Loucy (cell line): ENCODE measurements at regions not wholly inside any gene's neighbourhood (a gene's known extent, or its start where the extent isn't known, plus 50 kb on each side); places are given as distances from the start of the nearest gene placed in this dataset.

Experiments
- H2AFZ ChIP-seq: fragments of 200-600 bp; sonication (generic); 2 replicates; pipeline ENCODE4 v1.6.0; 2016; ENCODE audit warnings: antibody characterized with exemption, mild to moderate bottlenecking, low read length, moderate library complexity
- H3F3A ChIP-seq: fragments of 200-600 bp; 2 replicates; pipeline ENCODE4 v1.6.0; 2016; ENCODE audit warnings: antibody characterized with exemption, low read depth, mild to moderate bottlenecking
- H3K27me3 ChIP-seq: fragments of 200-600 bp; sonication (generic); 2 replicates; pipeline ENCODE4 v1.6.1; 2014; ENCODE audit warnings: low read length, mild to moderate bottlenecking; ENCODE audit not compliant: insufficient read depth, poor library complexity, severe bottlenecking
- H3K36me3 ChIP-seq: fragments of 200-600 bp; sonication (generic); 2 replicates; pipeline ENCODE4 v1.6.1; 2016; ENCODE audit warnings: low read length; ENCODE audit not compliant: insufficient read depth
- H3K4me1 ChIP-seq: fragments of 200-600 bp; sonication (generic); 2 replicates; pipeline ENCODE4 v1.5.1; 2014; ENCODE audit warnings: low read length, mild to moderate bottlenecking; ENCODE audit not compliant: insufficient read depth, poor library complexity, severe bottlenecking
- H3K4me2 ChIP-seq: fragments of 200-600 bp; sonication (generic); 2 replicates; pipeline ENCODE4 v1.6.0; 2014; ENCODE audit warnings: antibody characterized with exemption, low read length, low read depth, mild to moderate bottlenecking; ENCODE audit not compliant: poor library complexity, severe bottlenecking
- H3K4me3 ChIP-seq: fragments of 200-600 bp; sonication (generic); 2 replicates; pipeline ENCODE4 v1.5.1; 2014; ENCODE audit warnings: low read length, mild to moderate bottlenecking, mixed read lengths; ENCODE audit not compliant: poor library complexity, severe bottlenecking
- H3K79me2 ChIP-seq: fragments of 200-600 bp; sonication (generic); 2 replicates; pipeline ENCODE4 v1.6.1; 2014; ENCODE audit warnings: low read length; ENCODE audit not compliant: insufficient read depth
- H3K9ac ChIP-seq: fragments of 200-600 bp; sonication (generic); 2 replicates; pipeline ENCODE4 v1.6.0; 2014; ENCODE audit warnings: mild to moderate bottlenecking, low read depth, low read length, moderate library complexity; ENCODE audit not compliant: poor library complexity, severe bottlenecking
- H3K9me2 ChIP-seq: fragments of 200-600 bp; sonication (generic); replicated peaks from 2 replicates; pipeline ENCODE4 v1.6.1; 2016; ENCODE audit warnings: low read depth, low read length, mixed read lengths
- H3K9me3 ChIP-seq: fragments of 200-600 bp; sonication (generic); 2 replicates; pipeline ENCODE4 v1.6.1; 2014; ENCODE audit warnings: mild to moderate bottlenecking, antibody characterized with exemption, low read length, low read depth; ENCODE audit not compliant: insufficient read depth
- H4K20me1 ChIP-seq: fragments of 200-600 bp; sonication (generic); 2 replicates; pipeline ENCODE4 v1.6.0; 2014; ENCODE audit warnings: antibody characterized with exemption, low read length, mild to moderate bottlenecking; ENCODE audit not compliant: insufficient read depth, poor library complexity, severe bottlenecking
- EZH2phosphoT487 ChIP-seq: fragments of 200-600 bp; IDR thresholded peaks from 2 replicates; pipeline ENCODE4 v1.6.1; 2018; ENCODE audit warnings: antibody characterized with exemption, mild to moderate bottlenecking, moderate library complexity, borderline replicate concordance
- TF ChIP-seq, protein P1 (sequence below): fragments of 200-600 bp; sonication (generic); conservative IDR thresholded peaks from 2 replicates; pipeline ENCODE4 v1.5.1; 2014; ENCODE audit warnings: mild to moderate bottlenecking, antibody characterized with exemption, low read length

DNA sequence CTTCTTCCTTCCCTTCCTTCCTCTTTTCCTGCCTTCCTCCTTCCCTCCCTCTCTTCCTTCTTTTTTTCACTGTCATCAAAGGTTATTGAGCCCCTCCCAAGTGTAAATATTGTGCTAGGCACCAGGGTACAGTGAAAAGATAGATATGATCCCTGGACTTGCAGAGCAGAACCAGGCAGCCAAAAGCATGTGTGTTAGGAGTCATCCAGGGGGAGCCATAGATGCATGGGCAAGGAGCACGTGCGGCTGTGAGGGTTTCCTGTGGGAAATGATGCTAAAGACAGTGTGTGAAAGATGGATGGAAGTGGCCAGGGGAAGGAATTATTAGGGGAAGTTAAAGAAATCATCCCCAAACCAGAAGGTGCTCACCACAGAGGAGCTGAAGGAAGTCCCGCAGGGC lies 65.2 kb downstream of the NR2F2 start:
- H3K4me2 ChIP-seq: no peak overlapping the region
- no peak overlapping the region for H3K9ac ChIP-seq
- H3K9me2 ChIP-seq: no peaks in the 10 kb centered on the region
- TF ChIP-seq, protein P1, sequence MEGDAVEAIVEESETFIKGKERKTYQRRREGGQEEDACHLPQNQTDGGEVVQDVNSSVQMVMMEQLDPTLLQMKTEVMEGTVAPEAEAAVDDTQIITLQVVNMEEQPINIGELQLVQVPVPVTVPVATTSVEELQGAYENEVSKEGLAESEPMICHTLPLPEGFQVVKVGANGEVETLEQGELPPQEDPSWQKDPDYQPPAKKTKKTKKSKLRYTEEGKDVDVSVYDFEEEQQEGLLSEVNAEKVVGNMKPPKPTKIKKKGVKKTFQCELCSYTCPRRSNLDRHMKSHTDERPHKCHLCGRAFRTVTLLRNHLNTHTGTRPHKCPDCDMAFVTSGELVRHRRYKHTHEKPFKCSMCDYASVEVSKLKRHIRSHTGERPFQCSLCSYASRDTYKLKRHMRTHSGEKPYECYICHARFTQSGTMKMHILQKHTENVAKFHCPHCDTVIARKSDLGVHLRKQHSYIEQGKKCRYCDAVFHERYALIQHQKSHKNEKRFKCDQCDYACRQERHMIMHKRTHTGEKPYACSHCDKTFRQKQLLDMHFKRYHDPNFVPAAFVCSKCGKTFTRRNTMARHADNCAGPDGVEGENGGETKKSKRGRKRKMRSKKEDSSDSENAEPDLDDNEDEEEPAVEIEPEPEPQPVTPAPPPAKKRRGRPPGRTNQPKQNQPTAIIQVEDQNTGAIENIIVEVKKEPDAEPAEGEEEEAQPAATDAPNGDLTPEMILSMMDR: no peak
- TF ChIP-seq EZH2phosphoT487: no peak
- H3K36me3 ChIP-seq: no peaks in the 10 kb centered on the region
- H2AFZ ChIP-seq: no peak overlapping the region
- no peak overlapping the region for H3K4me3 ChIP-seq
- H3K79me2 ChIP-seq: no peaks in the 10 kb centered on the region
- H3K9me3 ChIP-seq: no peaks in the 10 kb centered on the region
- H3K4me1 ChIP-seq: no peaks in the 10 kb centered on the region
- no peaks in the 10 kb centered on the region for H3F3A ChIP-seq
- H4K20me1 ChIP-seq: no peaks in the 10 kb centered on the region
- no peaks in the 10 kb centered on the region for H3K27me3 ChIP-seq

DNA sequence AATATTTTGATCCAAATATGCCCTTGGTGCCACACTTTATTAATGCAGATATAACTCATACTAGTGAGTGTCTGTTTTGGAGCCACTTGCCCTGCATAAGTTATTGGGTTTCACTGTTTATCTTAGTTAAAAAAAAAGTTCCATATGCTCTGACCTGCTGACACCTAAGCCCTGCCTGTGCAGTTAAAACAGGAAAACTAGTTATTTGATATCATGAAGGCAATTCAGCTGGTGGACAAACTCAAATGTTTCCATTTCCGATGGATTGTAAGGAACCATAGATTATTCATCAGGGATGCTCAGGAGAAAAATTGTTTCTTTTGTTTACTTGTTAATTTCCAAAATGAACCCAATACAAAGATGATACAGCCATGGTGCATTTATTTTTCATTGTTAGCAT lies 68.3 kb downstream of the NR2F2 start:
- Histone ChIP-seq H3K9ac (no peak overlapping the region), H4K20me1 (no peaks in the 10 kb centered on the region), H2AFZ (no peak overlapping the region), H3K27me3 (no peaks in the 10 kb centered on the region), H3K4me1 (no peaks in the 10 kb centered on the region), H3F3A (no peaks in the 10 kb centered on the region), H3K9me2 (no peaks in the 10 kb centered on the region), H3K79me2 (no peaks in the 10 kb centered on the region), H3K4me3 (no peak overlapping the region), H3K9me3 (no peaks in the 10 kb centered on the region), H3K4me2 (no peak overlapping the region), H3K36me3 (no peaks in the 10 kb centered on the region)
- TF ChIP-seq EZH2phosphoT487: no peak
- TF ChIP-seq, protein P1: no peak

DNA sequence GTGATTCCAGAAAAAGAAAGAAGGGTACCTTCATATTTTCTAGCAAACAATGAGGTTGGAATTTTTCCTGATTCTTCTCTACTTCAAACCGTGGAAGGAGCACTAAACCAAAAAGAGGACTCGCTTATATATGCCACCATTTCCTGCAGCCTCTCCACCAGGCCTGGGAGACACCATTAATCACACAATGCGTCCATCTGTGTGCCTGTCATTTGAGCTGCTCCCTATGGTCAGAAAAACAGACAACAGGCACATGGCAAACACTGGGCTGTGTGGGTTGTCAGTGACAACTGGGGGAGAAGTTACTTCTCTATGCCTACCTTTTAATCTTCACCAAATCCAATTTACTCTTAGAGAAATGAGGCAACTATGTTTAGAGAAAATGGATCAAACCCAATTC lies 71.9 kb downstream of the NR2F2 start:
- Histone ChIP-seq H3K27me3 (no peaks in the 10 kb centered on the region), H3K79me2 (no peaks in the 10 kb centered on the region), H3F3A (no peaks in the 10 kb centered on the region), H3K4me3 (no peak overlapping the region), H3K36me3 (no peaks in the 10 kb centered on the region), H3K9me3 (no peaks in the 10 kb centered on the region), H2AFZ (no peak overlapping the region), H4K20me1 (no peaks in the 10 kb centered on the region), H3K9ac (no peak overlapping the region), H3K4me2 (no peak overlapping the region), H3K4me1 (no peaks in the 10 kb centered on the region), H3K9me2 (no peaks in the 10 kb centered on the region)
- TF ChIP-seq, protein P1: no peak
- TF ChIP-seq EZH2phosphoT487: no peak
